ENCODE measurements at regions not wholly inside any gene's neighbourhood (a gene's known extent, or its start where the extent isn't known, plus 50 kb on each side); places are given as distances from the start of the nearest gene placed in this dataset.

DNA sequence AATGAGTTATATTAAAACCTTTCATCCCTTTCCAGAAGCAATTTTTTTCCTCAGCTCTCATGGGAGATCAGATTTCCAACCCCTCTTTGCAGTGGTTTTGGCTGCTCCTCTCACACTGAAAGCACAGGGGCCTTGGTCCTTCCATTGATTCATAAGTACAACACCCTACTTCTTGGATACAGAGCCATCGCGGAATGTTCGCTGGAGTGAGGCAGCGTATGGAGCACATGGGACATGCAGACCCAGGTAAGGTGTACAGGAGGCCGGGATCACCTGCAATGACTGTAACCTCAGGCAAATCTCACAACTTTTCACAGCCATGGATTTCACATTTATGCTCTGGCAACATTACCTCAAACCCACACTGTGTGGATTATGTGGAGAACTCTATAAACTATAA lies 75.2 kb upstream of the HEY2 start:
- DNase-seq, result no peak
- Histone ChIP-seq H3K27ac (peak overlapping the region; percentile 23 to 52), H3K9me3 (no peaks in the 10 kb centered on the region), H3K36me3 (no peaks in the 10 kb centered on the region), H3K4me1 (peaks cover 0 to 55% (median 26%) of the 10 kb centered on the region in 4 donors), H3K4me3 (no peak overlapping the region), H3K27me3 (no peaks in the 10 kb centered on the region)
- TF ChIP-seq, protein P1, sequence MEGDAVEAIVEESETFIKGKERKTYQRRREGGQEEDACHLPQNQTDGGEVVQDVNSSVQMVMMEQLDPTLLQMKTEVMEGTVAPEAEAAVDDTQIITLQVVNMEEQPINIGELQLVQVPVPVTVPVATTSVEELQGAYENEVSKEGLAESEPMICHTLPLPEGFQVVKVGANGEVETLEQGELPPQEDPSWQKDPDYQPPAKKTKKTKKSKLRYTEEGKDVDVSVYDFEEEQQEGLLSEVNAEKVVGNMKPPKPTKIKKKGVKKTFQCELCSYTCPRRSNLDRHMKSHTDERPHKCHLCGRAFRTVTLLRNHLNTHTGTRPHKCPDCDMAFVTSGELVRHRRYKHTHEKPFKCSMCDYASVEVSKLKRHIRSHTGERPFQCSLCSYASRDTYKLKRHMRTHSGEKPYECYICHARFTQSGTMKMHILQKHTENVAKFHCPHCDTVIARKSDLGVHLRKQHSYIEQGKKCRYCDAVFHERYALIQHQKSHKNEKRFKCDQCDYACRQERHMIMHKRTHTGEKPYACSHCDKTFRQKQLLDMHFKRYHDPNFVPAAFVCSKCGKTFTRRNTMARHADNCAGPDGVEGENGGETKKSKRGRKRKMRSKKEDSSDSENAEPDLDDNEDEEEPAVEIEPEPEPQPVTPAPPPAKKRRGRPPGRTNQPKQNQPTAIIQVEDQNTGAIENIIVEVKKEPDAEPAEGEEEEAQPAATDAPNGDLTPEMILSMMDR (IDR thresholded peaks at IDR 0.05), result no peak
- intact Hi-C loops (cut with DNase I; ENCODE audit: low total_unique reads), result no loop called here

- peak overlapping the region; percentile 17 to 56 for H3K27ac ChIP-seq
- H3K4me3 ChIP-seq, result no peak overlapping the region
- TF ChIP-seq, protein P1 (IDR thresholded peaks at IDR 0.05), result no peak
- H3K9me3 ChIP-seq, result no peaks in the 10 kb centered on the region
- no peaks in the 10 kb centered on the region for H3K36me3 ChIP-seq
- H3K4me1 ChIP-seq, result peaks cover 0 to 47% (median 17%) of the 10 kb centered on the region in 4 donors
- no peak for DNase-seq
- H3K27me3 ChIP-seq, result no peaks in the 10 kb centered on the region
- intact Hi-C loops (cut with DNase I; ENCODE audit: low total_unique reads), result no loop called here
These were observed 70.8 kb upstream of the HEY2 start for GRCh38 chr6:125678601-125679000.

GRCh38 chr6:125679128-125679527 lies 70.3 kb upstream of the HEY2 start:
- no peak overlapping the region for H3K4me3 ChIP-seq
- peaks cover 0 to 42% (median 14%) of the 10 kb centered on the region in 4 donors for H3K4me1 ChIP-seq
- H3K27ac ChIP-seq, result peak overlapping the region; percentile 17 to 56
- no peaks in the 10 kb centered on the region for H3K9me3 ChIP-seq
- H3K36me3 ChIP-seq, result no peaks in the 10 kb centered on the region
- no peaks in the 10 kb centered on the region for H3K27me3 ChIP-seq
- no peak for DNase-seq
- TF ChIP-seq, protein P1 (IDR thresholded peaks at IDR 0.05), result no peak
- intact Hi-C loops (cut with DNase I; ENCODE audit: low total_unique reads), result no loop called here

GRCh38 chr6:125679651-125680050 lies 69.8 kb upstream of the HEY2 start:
- no peak for DNase-seq
- no peak overlapping the region for H3K4me3 ChIP-seq
- peaks cover 0 to 36% (median 10%) of the 10 kb centered on the region in 4 donors for H3K4me1 ChIP-seq
- peak overlapping the region in 1 of 2 donors; percentile 56 for H3K27ac ChIP-seq
- no peaks in the 10 kb centered on the region for H3K9me3 ChIP-seq
- TF ChIP-seq, protein P1 (IDR thresholded peaks at IDR 0.05), result no peak
- intact Hi-C loops (cut with DNase I; ENCODE audit: low total_unique reads), result no loop called here
- no peaks in the 10 kb centered on the region for H3K27me3 ChIP-seq
- no peaks in the 10 kb centered on the region for H3K36me3 ChIP-seq

GRCh38 chr6:125682939-125683338 lies 66.5 kb upstream of the HEY2 start:
- intact Hi-C loops (cut with DNase I; ENCODE audit: low total_unique reads), result no loop called here
- Histone ChIP-seq H3K9me3 (no peaks in the 10 kb centered on the region), H3K4me1 (peaks cover 0 to 23% (median 1%) of the 10 kb centered on the region in 4 donors), H3K27me3 (no peaks in the 10 kb centered on the region), H3K36me3 (no peaks in the 10 kb centered on the region), H3K27ac (no peak overlapping the region), H3K4me3 (no peak overlapping the region)
- TF ChIP-seq, protein P1 (IDR thresholded peaks at IDR 0.05), result no peak
- no peak for DNase-seq

GRCh38 chr6:125688138-125688537 lies 61.3 kb upstream of the HEY2 start:
- TF ChIP-seq, protein P1 (IDR thresholded peaks at IDR 0.05), result no peak
- H3K27ac ChIP-seq, result peak overlapping the region; percentile 14 to 56
- no peaks in the 10 kb centered on the region for H3K9me3 ChIP-seq
- no peaks in the 10 kb centered on the region for H3K27me3 ChIP-seq
- H3K36me3 ChIP-seq, result no peaks in the 10 kb centered on the region
- intact Hi-C loops (cut with DNase I; ENCODE audit: low total_unique reads), result no loop called here
- no peak for DNase-seq
- no peak overlapping the region for H3K4me3 ChIP-seq
- peaks cover 0 to 21% (median 8%) of the 10 kb centered on the region in 4 donors for H3K4me1 ChIP-seq

All from tibial artery (tissue), 4 donors.